HG03135 (cell line): ENCODE measurements at regions not wholly inside any gene's neighbourhood (a gene's known extent, or its start where the extent isn't known, plus 50 kb on each side); places are given as distances from the start of the nearest gene placed in this dataset.

Experiments used
- ATAC-seq: cut with Tn5 transposase; IDR thresholded peaks from one replicate; pipeline ENCODE4 v1.9.1; 2021; ENCODE audit warnings: mild to moderate bottlenecking, moderate library complexity; ENCODE audit not compliant: unreplicated experiment

GRCh38 chr1:68293609-68294366 lies 61.5 kb upstream of the WLS start:
- ATAC-seq, result no peak

GRCh38 chr1:68293122-68293521 lies 60.8 kb upstream of the WLS start:
- ATAC-seq, result no peak

GRCh38 chr1:68291688-68292384 lies 59.5 kb upstream of the WLS start:
- ATAC-seq, result no peak

- no peak for ATAC-seq
Observed at GRCh38 chr1:68287241-68287640, 54.9 kb upstream of the WLS start.

GRCh38 chr1:68285046-68285445 lies 52.7 kb upstream of the WLS start:
- ATAC-seq, result no peak

- no peak for ATAC-seq
Observed at GRCh38 chr1:68281946-68282615, 49.8 kb upstream of the WLS start.
